ENCODE measurements at regions not wholly inside any gene's neighbourhood (a gene's known extent, or its start where the extent isn't known, plus 50 kb on each side); places are given as distances from the start of the nearest gene placed in this dataset.
"Not testable (repeated sequence)": the region's sequence is repeated elsewhere in the genome, so short reads cannot be mapped to it uniquely, and the experiment has no call there.

DNA sequence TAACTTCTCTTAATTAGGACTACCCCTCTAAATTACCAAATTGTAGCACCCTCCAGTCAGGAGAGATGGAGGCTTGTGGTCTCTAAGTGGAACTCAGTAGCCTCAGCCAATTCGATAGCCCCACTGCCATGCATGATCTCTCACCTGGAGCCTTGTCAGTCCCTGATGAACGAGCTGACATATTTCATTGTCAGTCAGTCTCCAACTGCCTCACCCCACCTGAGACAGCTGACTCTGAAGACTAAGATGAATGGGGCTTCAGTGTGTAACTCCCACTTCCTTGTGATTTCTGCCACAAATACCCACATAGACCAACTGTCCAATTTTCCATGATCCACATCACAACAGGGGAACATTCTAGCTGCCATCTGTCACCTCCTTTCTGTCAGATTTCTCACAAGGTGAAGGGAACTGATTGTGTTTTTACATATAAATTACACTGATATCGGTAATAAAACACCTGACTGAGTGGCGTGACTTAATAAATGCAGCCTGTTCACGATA, 206.5 kb downstream of the FAM181B start:
- Mint-ChIP-seq H3K27me3 (ENCODE audit: unreplicated experiment) (no peaks in the 10 kb centered on the region), H3K4me1 (ENCODE audit: unreplicated experiment) (peaks cover 12% of the 10 kb centered on the region), H3K4me3 (ENCODE audit: unreplicated experiment) (no peak overlapping the region), H3K9me3 (ENCODE audit: unreplicated experiment) (no peaks in the 10 kb centered on the region), H3K27ac (ENCODE audit: unreplicated experiment) (no peak overlapping the region), H3K36me3 (ENCODE audit: low read depth, unreplicated experiment) (no peaks in the 10 kb centered on the region)
- DNase-seq (ENCODE audit: low spot score), result no peak
- TF ChIP-seq, protein P1, sequence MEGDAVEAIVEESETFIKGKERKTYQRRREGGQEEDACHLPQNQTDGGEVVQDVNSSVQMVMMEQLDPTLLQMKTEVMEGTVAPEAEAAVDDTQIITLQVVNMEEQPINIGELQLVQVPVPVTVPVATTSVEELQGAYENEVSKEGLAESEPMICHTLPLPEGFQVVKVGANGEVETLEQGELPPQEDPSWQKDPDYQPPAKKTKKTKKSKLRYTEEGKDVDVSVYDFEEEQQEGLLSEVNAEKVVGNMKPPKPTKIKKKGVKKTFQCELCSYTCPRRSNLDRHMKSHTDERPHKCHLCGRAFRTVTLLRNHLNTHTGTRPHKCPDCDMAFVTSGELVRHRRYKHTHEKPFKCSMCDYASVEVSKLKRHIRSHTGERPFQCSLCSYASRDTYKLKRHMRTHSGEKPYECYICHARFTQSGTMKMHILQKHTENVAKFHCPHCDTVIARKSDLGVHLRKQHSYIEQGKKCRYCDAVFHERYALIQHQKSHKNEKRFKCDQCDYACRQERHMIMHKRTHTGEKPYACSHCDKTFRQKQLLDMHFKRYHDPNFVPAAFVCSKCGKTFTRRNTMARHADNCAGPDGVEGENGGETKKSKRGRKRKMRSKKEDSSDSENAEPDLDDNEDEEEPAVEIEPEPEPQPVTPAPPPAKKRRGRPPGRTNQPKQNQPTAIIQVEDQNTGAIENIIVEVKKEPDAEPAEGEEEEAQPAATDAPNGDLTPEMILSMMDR (IDR thresholded peaks at IDR 0.05; ENCODE audit: unreplicated experiment), result no peak

GRCh38 chr11:82523141-82523540, 210.5 kb downstream of the FAM181B start:
- peaks cover 4% of the 10 kb centered on the region for H3K9me3 Mint-ChIP-seq (ENCODE audit: unreplicated experiment)
- DNase-seq (ENCODE audit: low spot score), result peak; percentile 12
- no peaks in the 10 kb centered on the region for H3K27me3 Mint-ChIP-seq (ENCODE audit: unreplicated experiment)
- H3K36me3 Mint-ChIP-seq (ENCODE audit: low read depth, unreplicated experiment), result no peaks in the 10 kb centered on the region
- H3K4me1 Mint-ChIP-seq (ENCODE audit: unreplicated experiment), result peaks cover 23% of the 10 kb centered on the region
- no peak overlapping the region for H3K27ac Mint-ChIP-seq (ENCODE audit: unreplicated experiment)
- no peak overlapping the region for H3K4me3 Mint-ChIP-seq (ENCODE audit: unreplicated experiment)
- TF ChIP-seq, protein P1 (IDR thresholded peaks at IDR 0.05; ENCODE audit: unreplicated experiment), result no peak

DNA sequence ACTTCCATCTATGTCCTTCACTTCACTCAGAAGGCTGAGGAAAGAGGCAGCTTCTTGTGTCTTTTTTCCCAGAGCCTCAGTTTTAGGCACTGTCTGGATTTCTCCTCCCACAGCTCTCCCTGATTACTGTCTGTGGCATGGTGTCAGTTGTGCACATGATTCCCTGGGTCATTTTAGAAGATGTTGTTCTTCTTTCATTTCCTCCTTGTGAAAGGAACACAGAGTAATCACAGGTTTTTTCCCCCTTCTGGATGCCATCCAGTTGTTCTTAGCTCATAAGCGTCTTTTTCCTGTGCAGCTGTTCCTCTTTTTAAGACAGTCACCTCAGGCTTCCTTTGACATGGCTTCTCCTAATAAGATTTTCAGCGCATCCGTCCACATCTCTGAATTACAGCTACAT, 212.2 kb downstream of the FAM181B start:
- TF ChIP-seq, protein P1 (IDR thresholded peaks at IDR 0.05; ENCODE audit: unreplicated experiment), result no peak
- H3K36me3 Mint-ChIP-seq (ENCODE audit: low read depth, unreplicated experiment), result no peaks in the 10 kb centered on the region
- peaks cover 4% of the 10 kb centered on the region for H3K9me3 Mint-ChIP-seq (ENCODE audit: unreplicated experiment)
- H3K27me3 Mint-ChIP-seq (ENCODE audit: unreplicated experiment), result no peaks in the 10 kb centered on the region
- no peak overlapping the region for H3K27ac Mint-ChIP-seq (ENCODE audit: unreplicated experiment)
- no peak overlapping the region for H3K4me3 Mint-ChIP-seq (ENCODE audit: unreplicated experiment)
- DNase-seq (ENCODE audit: low spot score), result no peak
- peaks cover 23% of the 10 kb centered on the region for H3K4me1 Mint-ChIP-seq (ENCODE audit: unreplicated experiment)

GRCh38 chr11:82507288-82507687, 226.4 kb downstream of the FAM181B start:
- H3K36me3 Mint-ChIP-seq (ENCODE audit: low read depth, unreplicated experiment), result no peaks in the 10 kb centered on the region
- no peak overlapping the region for H3K27ac Mint-ChIP-seq (ENCODE audit: unreplicated experiment)
- TF ChIP-seq, protein P1 (IDR thresholded peaks at IDR 0.05; ENCODE audit: unreplicated experiment), result no peak
- H3K4me3 Mint-ChIP-seq (ENCODE audit: unreplicated experiment), result no peak overlapping the region
- DNase-seq (ENCODE audit: low spot score), result no peak
- no peaks in the 10 kb centered on the region for H3K4me1 Mint-ChIP-seq (ENCODE audit: unreplicated experiment)
- peaks cover 2% of the 10 kb centered on the region for H3K27me3 Mint-ChIP-seq (ENCODE audit: unreplicated experiment)
- H3K9me3 Mint-ChIP-seq (ENCODE audit: unreplicated experiment), result no peaks in the 10 kb centered on the region

DNA sequence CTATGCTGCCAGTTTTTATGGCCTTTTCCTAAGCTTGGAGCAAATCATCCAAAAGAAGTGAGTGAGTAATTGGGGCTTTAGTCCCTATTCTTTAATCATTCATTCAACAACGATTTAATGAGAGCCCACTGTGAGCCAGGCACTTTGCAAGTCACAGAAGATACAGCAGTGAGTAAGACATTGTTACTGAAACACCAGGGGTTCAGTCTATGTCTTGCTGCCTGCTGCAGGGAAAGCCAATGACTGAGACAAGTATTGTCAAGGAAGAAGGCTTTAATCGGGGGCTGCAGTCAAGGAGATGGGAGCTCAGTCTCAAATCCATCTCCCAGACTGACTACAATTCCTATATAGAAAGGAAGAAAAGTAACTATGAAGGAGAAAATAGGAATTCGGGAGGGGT, 228.3 kb downstream of the FAM181B start:
- Mint-ChIP-seq H3K4me1 (ENCODE audit: unreplicated experiment) (no peaks in the 10 kb centered on the region), H3K36me3 (ENCODE audit: low read depth, unreplicated experiment) (no peaks in the 10 kb centered on the region), H3K9me3 (ENCODE audit: unreplicated experiment) (no peaks in the 10 kb centered on the region), H3K27me3 (ENCODE audit: unreplicated experiment) (peaks cover 2% of the 10 kb centered on the region), H3K4me3 (ENCODE audit: unreplicated experiment) (no peak overlapping the region), H3K27ac (ENCODE audit: unreplicated experiment) (no peak overlapping the region)
- TF ChIP-seq, protein P1 (IDR thresholded peaks at IDR 0.05; ENCODE audit: unreplicated experiment), result no peak
- no peak for DNase-seq (ENCODE audit: low spot score)

DNA sequence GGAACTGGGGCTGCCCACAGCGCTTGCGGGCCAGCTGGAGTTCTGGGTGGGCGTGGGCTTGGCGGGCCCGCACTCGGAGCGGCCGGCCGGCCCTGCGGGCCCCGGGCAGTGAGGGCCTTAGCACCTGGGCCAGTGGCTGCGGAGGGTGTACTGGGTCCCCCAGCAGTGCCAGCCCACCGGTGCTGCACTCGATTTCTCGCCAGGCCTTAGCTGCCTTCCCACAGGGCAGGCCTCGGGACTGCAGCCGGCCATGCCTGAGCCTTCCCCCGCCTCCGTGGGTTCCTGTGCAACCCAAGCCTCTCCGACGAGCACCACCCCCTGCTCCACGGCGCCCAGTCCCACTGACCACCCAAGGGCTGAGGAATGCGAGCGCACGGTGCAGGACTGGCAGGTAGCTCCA, 232.5 kb downstream of the FAM181B start:
- not testable (repeated sequence) for H3K27ac Mint-ChIP-seq (ENCODE audit: unreplicated experiment); H3K4me3 Mint-ChIP-seq (ENCODE audit: unreplicated experiment); DNase-seq (ENCODE audit: low spot score); H3K27me3 Mint-ChIP-seq (ENCODE audit: unreplicated experiment); H3K36me3 Mint-ChIP-seq (ENCODE audit: low read depth, unreplicated experiment); H3K4me1 Mint-ChIP-seq (ENCODE audit: unreplicated experiment); H3K9me3 Mint-ChIP-seq (ENCODE audit: unreplicated experiment)
